ENCODE measurements at regions not wholly inside any gene's neighbourhood (a gene's known extent, or its start where the extent isn't known, plus 50 kb on each side); places are given as distances from the start of the nearest gene placed in this dataset.
A peak's percentile ranks its signal among the peaks of the same experiment; 100 is the strongest.

DNA sequence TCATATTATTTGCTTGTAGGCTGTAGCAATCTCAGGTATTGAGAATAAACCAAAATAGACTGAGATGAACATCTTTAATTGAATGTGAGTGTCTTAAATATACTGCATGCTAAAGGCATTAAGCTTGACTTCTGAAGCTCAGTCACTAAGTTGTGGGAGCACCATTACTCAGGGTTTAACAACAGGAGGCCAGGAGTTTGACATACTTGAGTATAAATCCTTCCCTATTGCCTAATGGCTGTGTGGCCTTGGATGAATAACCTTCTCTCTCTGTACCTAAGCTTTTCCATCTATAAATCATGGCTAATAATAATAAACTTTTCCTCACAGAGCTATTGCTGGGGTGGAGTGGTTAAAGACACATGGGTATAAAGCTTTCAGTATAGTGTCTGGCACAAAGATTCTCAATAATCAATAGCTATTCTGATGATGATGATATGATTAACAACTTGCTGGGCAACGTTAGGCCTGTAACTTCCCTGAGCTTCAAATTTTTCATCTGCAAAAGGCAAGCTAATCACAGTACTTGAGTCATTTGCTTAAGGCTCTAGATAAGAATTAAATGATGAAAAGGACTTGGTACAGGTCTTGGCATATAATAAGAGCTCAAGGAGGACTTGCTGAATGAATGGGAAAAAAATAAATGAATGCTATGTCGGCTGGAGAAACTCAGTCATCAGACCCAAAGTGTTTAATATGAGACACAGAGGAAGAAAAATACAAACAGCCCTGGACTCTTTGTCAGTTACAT is 174.0 kb upstream of the IL12B start:
- TF ChIP-seq FOXP2 (optimal IDR thresholded peaks at IDR 0.05; ENCODE audit: borderline replicate concordance, extremely low read depth, extremely low read length, insufficient read depth) (no peak), POLR2AphosphoS5 (IDR thresholded peaks at IDR 0.05; ENCODE audit: low read depth, low read length) (no peak), TAF1 (IDR thresholded peaks at IDR 0.05; ENCODE audit: borderline replicate concordance, insufficient read depth, low read length) (no peak)

GRCh38 chr5:159504857-159505304 is 174.6 kb upstream of the IL12B start:
- TF ChIP-seq TAF1 (IDR thresholded peaks at IDR 0.05; ENCODE audit: borderline replicate concordance, insufficient read depth, low read length) = no peak
- TF ChIP-seq SIN3A (IDR thresholded peaks at IDR 0.05; ENCODE audit: borderline replicate concordance, insufficient read depth, low read length) = no peak
- TF ChIP-seq POLR2AphosphoS5 (IDR thresholded peaks at IDR 0.05; ENCODE audit: low read depth, low read length) = no peak
- TF ChIP-seq REST (IDR thresholded peaks at IDR 0.05; ENCODE audit: insufficient read depth in 1 of 2, low read depth in 2 of 2, low read length in 2 of 2) = no peak
- TF ChIP-seq FOXP2 (optimal IDR thresholded peaks at IDR 0.05; ENCODE audit: borderline replicate concordance, extremely low read depth, extremely low read length, insufficient read depth) = peak; percentile 40

DNA sequence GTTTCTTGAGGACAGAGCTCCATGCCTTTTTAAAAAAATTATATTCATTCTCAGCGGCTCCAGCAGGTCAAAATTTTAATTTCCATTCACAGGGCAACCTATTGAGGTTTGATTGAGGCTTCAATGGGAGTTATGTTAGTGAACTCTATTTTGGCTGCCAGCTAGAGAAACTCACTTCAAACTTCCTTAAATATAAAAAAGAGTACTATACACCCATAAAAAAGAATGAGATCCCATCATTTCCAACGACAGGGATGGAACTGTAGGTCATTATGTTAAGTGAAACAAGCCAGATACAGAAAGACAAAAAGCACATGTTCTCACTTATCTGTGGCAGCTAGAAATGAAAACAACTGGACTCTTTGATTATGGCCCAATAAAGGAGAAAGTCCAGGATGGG is 176.8 kb upstream of the IL12B start:
- TF ChIP-seq POLR2AphosphoS5 (IDR thresholded peaks at IDR 0.05; ENCODE audit: low read depth, low read length) (no peak), TAF1 (IDR thresholded peaks at IDR 0.05; ENCODE audit: borderline replicate concordance, insufficient read depth, low read length) (no peak), REST (IDR thresholded peaks at IDR 0.05; ENCODE audit: insufficient read depth in 1 of 2, low read depth in 2 of 2, low read length in 2 of 2) (no peak), SIN3A (IDR thresholded peaks at IDR 0.05; ENCODE audit: borderline replicate concordance, insufficient read depth, low read length) (no peak), FOXP2 (optimal IDR thresholded peaks at IDR 0.05; ENCODE audit: borderline replicate concordance, extremely low read depth, extremely low read length, insufficient read depth) (no peak)

DNA sequence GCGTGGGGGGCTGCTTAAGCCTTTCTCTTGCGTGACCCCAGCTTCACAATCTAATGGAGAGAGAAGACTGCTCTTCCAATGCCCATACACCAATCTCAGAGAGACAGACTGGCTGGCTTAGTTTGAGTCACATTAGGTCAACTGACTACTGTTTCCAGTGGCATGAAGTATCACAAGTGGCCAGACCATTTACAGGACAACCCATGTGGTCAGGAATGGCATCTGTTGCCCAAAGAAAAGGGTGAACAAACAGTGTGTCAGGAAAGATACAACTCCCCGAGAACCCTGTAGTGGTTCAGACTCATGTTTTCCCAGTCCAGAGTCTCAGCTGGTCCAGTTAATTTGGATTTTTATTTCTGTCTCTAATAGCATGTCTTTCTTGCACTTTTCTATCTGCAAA is 177.4 kb upstream of the IL12B start:
- TF ChIP-seq POLR2AphosphoS5 (IDR thresholded peaks at IDR 0.05; ENCODE audit: low read depth, low read length) = no peak
- no peak for TF ChIP-seq SIN3A (IDR thresholded peaks at IDR 0.05; ENCODE audit: borderline replicate concordance, insufficient read depth, low read length)
- TF ChIP-seq FOXP2 (optimal IDR thresholded peaks at IDR 0.05; ENCODE audit: borderline replicate concordance, extremely low read depth, extremely low read length, insufficient read depth) = no peak

DNA sequence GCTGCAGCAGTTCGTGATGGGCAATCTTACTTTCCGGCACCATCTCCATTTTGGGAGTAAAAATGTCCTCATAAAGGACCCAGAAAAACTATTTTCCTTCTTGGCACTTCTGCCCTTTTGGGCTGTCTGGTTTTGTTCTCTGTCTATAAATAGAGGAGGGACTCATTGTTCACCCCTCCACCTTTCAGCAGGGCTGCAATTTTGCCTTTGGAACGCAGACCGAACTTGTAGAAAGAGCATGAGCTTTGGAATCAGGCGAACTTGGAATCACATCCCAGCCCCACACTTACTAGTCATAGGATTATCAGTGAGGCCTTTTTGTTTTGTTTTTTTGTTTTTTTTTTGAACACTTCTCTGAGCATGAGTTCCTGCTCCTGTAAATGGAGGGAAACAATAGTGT is 178.1 kb upstream of the IL12B start:
- TF ChIP-seq POLR2AphosphoS5 (IDR thresholded peaks at IDR 0.05; ENCODE audit: low read depth, low read length) = no peak
- TF ChIP-seq REST (IDR thresholded peaks at IDR 0.05; ENCODE audit: insufficient read depth in 1 of 2, low read depth in 2 of 2, low read length in 2 of 2) = no peak
- TF ChIP-seq FOXP2 (optimal IDR thresholded peaks at IDR 0.05; ENCODE audit: borderline replicate concordance, extremely low read depth, extremely low read length, insufficient read depth) = no peak
- TF ChIP-seq SIN3A (IDR thresholded peaks at IDR 0.05; ENCODE audit: borderline replicate concordance, insufficient read depth, low read length) = no peak
- TF ChIP-seq TAF1 (IDR thresholded peaks at IDR 0.05; ENCODE audit: borderline replicate concordance, insufficient read depth, low read length) = no peak

- no peak for TF ChIP-seq REST (IDR thresholded peaks at IDR 0.05; ENCODE audit: insufficient read depth in 1 of 2, low read depth in 2 of 2, low read length in 2 of 2)
- TF ChIP-seq SIN3A (IDR thresholded peaks at IDR 0.05; ENCODE audit: borderline replicate concordance, insufficient read depth, low read length) = no peak
- no peak for TF ChIP-seq TAF1 (IDR thresholded peaks at IDR 0.05; ENCODE audit: borderline replicate concordance, insufficient read depth, low read length)
- TF ChIP-seq POLR2AphosphoS5 (IDR thresholded peaks at IDR 0.05; ENCODE audit: low read depth, low read length) = no peak
- no peak for TF ChIP-seq FOXP2 (optimal IDR thresholded peaks at IDR 0.05; ENCODE audit: borderline replicate concordance, extremely low read depth, extremely low read length, insufficient read depth)
Measured at GRCh38 chr5:159509002-159509660, 178.8 kb upstream of the IL12B start.
